Pancreas (tissue), 10 donors: ENCODE measurements at regions not wholly inside any gene's neighbourhood (a gene's known extent, or its start where the extent isn't known, plus 50 kb on each side); places are given as distances from the start of the nearest gene placed in this dataset.

Experiments
- ATAC-seq, 4 donors: fragments of 200-7000 bp; cut with Tn5 transposase; one replicate each; pipeline versions ENCODE4 v1.8.0 to v1.9.1; 2020; ENCODE audit warnings: mild to moderate bottlenecking in 4 of 4, moderate library complexity in 4 of 4
- DNase-seq, 6 donors: peaks; one replicate each; pipeline ENCODE4 v3.0.0-alpha.2; 2020
- FAIRE-seq: peaks from 2 replicates; lab custom pipeline; 2012; peaks lifted over from hg19 to GRCh38; lab: Jason Lieb, UNC
- H3K27ac ChIP-seq, 4 donors: fragments of 200-600 bp; sonication (generic); 1 replicate in 3 of 4; 2 replicates in 1 of 4; pipeline versions ENCODE4 v1.5.0 to v1.8.0; 2020
- H3K27me3 ChIP-seq, 4 donors: fragments of 200-600 bp; one replicate each; pipeline ENCODE4 v1.8.0; 2021
- H3K36me3 ChIP-seq, 3 donors: fragments of 200-600 bp; sonication (generic) in 1 of 3; one replicate each; pipeline versions ENCODE4 v1.5.0 to v1.8.0; 2020 to 2021
- H3K4me1 ChIP-seq, 3 donors: fragments of 200-600 bp; one replicate each; pipeline ENCODE4 v1.8.0; 2021
- H3K4me3 ChIP-seq, 4 donors: fragments of 200-600 bp; sonication (generic) in 2 of 4; one replicate each; pipeline versions ENCODE4 v1.5.0 to v1.8.0; 2020 to 2021
- H3K9me3 ChIP-seq, 4 donors: fragments of 200-600 bp; one replicate each; pipeline ENCODE4 v1.8.0; 2021
- CTCF ChIP-seq, 4 donors: fragments of 200-600 bp; sonication (generic) in 3 of 4; IDR thresholded peaks; one replicate each; pipeline versions ENCODE4 v1.5.0 to v1.8.0; 2021; ENCODE audit warnings: antibody characterized with exemption in 4 of 4
- WGBS, 2 donors: extraction: QIAGEN DNeasy Blood & Tissue Kit; methylation state at CpG; one replicate each; pipeline ENCODE4 v1.1.7; 2013; 5-methylcytosine and 5-hydroxymethylcytosine counted together
- intact Hi-C, 3 donors: fragments of 100-400 bp; cut with DNase I; formaldehyde crosslinking; loops; one replicate each; pipeline versions ENCODE4 v1.11.1 to v1.14.2; 2022
- donor health status: healthy with polysubstance abuse.
- donor health status: DM: no; HTN: no; CAD: no; lungs with moderate emphysema.
- donor health status: DM: no; HTN: no; CAD: no.
- donor health status: control.
- donor health status: control.
- donor health status: Bipolar disorder and iron deficiency.
- donor health status: DM: yes; HTN: yes; CAD: no.
- donor health status: DM: no; HTN: no; CAD: no.
- donor health status: DM: no; HTN: no; CAD: no.
- donor health status: DM: yes; HTN: yes; CAD: no.

- intact Hi-C loops = no loop called here
- Histone ChIP-seq H3K4me1 (no peaks in the 10 kb centered on the region), H3K9me3 (no peaks in the 10 kb centered on the region), H3K27me3 (no peaks in the 10 kb centered on the region), H3K4me3 (no peak overlapping the region), H3K36me3 (no peaks in the 10 kb centered on the region), H3K27ac (no peak overlapping the region)
- FAIRE-seq (no peak), ATAC-seq (no peak), DNase-seq (no peak)
- WGBS, 2 donors = 85 to 86% methylated on average over 5 of the region's 5 CpGs
- no peak for TF ChIP-seq CTCF (IDR thresholded peaks at IDR 0.05)
These were observed 958.7 kb downstream of the BCL11A start for GRCh38 chr2:59594671-59595222.

- DNase-seq (no peak), ATAC-seq (no peak), FAIRE-seq (no peak)
- no peak overlapping the region for H3K4me3 ChIP-seq
- no peak overlapping the region for H3K27ac ChIP-seq
- intact Hi-C loops = no loop called here
- no peaks in the 10 kb centered on the region for H3K4me1 ChIP-seq
- H3K9me3 ChIP-seq = no peaks in the 10 kb centered on the region
- H3K27me3 ChIP-seq = no peaks in the 10 kb centered on the region
- TF ChIP-seq CTCF (IDR thresholded peaks at IDR 0.05) = no peak
- no peaks in the 10 kb centered on the region for H3K36me3 ChIP-seq
These were observed 962.7 kb downstream of the BCL11A start for GRCh38 chr2:59590798-59591197.

GRCh38 chr2:59589881-59590280 is 963.6 kb downstream of the BCL11A start:
- no peak for TF ChIP-seq CTCF (IDR thresholded peaks at IDR 0.05)
- no peaks in the 10 kb centered on the region for H3K9me3 ChIP-seq
- DNase-seq = no peak
- no peak overlapping the region for H3K4me3 ChIP-seq
- WGBS, 2 donors = 70 to 84% methylated on average over 4 of the region's 4 CpGs
- H3K27me3 ChIP-seq = no peaks in the 10 kb centered on the region
- no peak for ATAC-seq
- intact Hi-C loops = no loop called here
- FAIRE-seq = no peak
- no peaks in the 10 kb centered on the region for H3K4me1 ChIP-seq
- no peak overlapping the region for H3K27ac ChIP-seq
- H3K36me3 ChIP-seq = no peaks in the 10 kb centered on the region

GRCh38 chr2:59588286-59588685 is 965.2 kb downstream of the BCL11A start:
- ATAC-seq = no peak
- intact Hi-C loops = no loop called here

More at GRCh38 chr2:59588286-59588685, 965.2 kb downstream of the BCL11A start:
- H3K36me3 ChIP-seq = no peaks in the 10 kb centered on the region
- no peaks in the 10 kb centered on the region for H3K27me3 ChIP-seq
- no peak overlapping the region for H3K4me3 ChIP-seq
- whole genome bisulfite sequencing, 2 donors = 65 to 70% methylated on average over 5 of the region's 5 CpGs
- no peaks in the 10 kb centered on the region for H3K9me3 ChIP-seq
- no peak for DNase-seq
- no peak overlapping the region for H3K27ac ChIP-seq
- H3K4me1 ChIP-seq = no peaks in the 10 kb centered on the region
- no peak for TF ChIP-seq CTCF (IDR thresholded peaks at IDR 0.05)
- FAIRE-seq = no peak
